Upper lobe of right lung (tissue), 1 donor: ENCODE measurements at regions not wholly inside any gene's neighbourhood (a gene's known extent, or its start where the extent isn't known, plus 50 kb on each side); places are given as distances from the start of the nearest gene placed in this dataset.
"Not testable (repeated sequence)": the region's sequence is repeated elsewhere in the genome, so short reads cannot be mapped to it uniquely, and the experiment has no call there.

Experiments
- ATAC-seq: fragments of 200-7000 bp; cut with Tn5 transposase; one replicate; pipeline ENCODE4 v1.9.1; 2020; ENCODE audit warnings: mild to moderate bottlenecking, moderate library complexity
- DNase-seq: peaks from one replicate; pipeline ENCODE4 v3.0.0-alpha.2; 2020
- H3K27ac ChIP-seq: fragments of 200-600 bp; one replicate; pipeline ENCODE4 v1.8.0; 2022
- H3K27me3 ChIP-seq: fragments of 200-600 bp; one replicate; pipeline ENCODE4 v1.8.0; 2022; ENCODE audit warnings: mild to moderate bottlenecking
- H3K36me3 ChIP-seq: fragments of 200-600 bp; one replicate; pipeline ENCODE4 v1.8.0; 2022
- H3K4me1 ChIP-seq: fragments of 200-600 bp; one replicate; pipeline ENCODE4 v1.8.0; 2022
- H3K4me3 ChIP-seq: fragments of 200-600 bp; one replicate; pipeline ENCODE4 v1.8.0; 2022; ENCODE audit warnings: mild to moderate bottlenecking
- H3K9me3 ChIP-seq: fragments of 200-600 bp; one replicate; pipeline ENCODE4 v1.8.0; 2022
- intact Hi-C: fragments of 100-400 bp; cut with DNase I; formaldehyde crosslinking; loops from one replicate; pipeline ENCODE4 v1.11.0; 2022
- TF ChIP-seq, protein P1 (sequence below): fragments of 200-600 bp; IDR thresholded peaks from one replicate; pipeline ENCODE4 v1.8.0; 2022; ENCODE audit warnings: antibody characterized with exemption
- donor health status: DM: no; HTN: yes; CAD: no; lungs with severe emphysema.

DNA sequence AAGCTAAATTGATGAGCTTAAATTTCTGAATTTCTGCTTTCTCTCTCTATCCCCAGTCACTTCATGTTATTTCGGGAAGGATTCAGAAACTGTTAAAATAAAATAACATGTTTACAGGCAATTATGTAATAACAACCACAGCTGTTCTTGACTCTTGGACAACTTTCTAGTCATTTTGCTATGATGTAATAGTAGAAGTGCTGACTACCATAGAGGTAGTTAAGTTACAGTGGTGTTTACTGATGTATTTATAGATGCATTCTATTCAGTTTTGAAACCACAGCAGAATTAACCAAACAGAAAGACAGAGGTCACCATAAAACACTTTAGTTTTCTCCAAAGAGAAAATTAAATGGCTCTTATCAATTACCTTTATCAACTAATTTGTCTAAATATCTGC, 1292.0 kb upstream of the CHAC2 start:
- Histone ChIP-seq H3K27ac (no peak overlapping the region), H3K27me3 (no peaks in the 10 kb centered on the region), H3K9me3 (no peaks in the 10 kb centered on the region), H3K4me1 (no peaks in the 10 kb centered on the region), H3K4me3 (no peak overlapping the region), H3K36me3 (no peaks in the 10 kb centered on the region)
- TF ChIP-seq, protein P1, sequence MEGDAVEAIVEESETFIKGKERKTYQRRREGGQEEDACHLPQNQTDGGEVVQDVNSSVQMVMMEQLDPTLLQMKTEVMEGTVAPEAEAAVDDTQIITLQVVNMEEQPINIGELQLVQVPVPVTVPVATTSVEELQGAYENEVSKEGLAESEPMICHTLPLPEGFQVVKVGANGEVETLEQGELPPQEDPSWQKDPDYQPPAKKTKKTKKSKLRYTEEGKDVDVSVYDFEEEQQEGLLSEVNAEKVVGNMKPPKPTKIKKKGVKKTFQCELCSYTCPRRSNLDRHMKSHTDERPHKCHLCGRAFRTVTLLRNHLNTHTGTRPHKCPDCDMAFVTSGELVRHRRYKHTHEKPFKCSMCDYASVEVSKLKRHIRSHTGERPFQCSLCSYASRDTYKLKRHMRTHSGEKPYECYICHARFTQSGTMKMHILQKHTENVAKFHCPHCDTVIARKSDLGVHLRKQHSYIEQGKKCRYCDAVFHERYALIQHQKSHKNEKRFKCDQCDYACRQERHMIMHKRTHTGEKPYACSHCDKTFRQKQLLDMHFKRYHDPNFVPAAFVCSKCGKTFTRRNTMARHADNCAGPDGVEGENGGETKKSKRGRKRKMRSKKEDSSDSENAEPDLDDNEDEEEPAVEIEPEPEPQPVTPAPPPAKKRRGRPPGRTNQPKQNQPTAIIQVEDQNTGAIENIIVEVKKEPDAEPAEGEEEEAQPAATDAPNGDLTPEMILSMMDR: no peak
- intact Hi-C loops: no loop called here
- DNase-seq (no peak), ATAC-seq (no peak)

DNA sequence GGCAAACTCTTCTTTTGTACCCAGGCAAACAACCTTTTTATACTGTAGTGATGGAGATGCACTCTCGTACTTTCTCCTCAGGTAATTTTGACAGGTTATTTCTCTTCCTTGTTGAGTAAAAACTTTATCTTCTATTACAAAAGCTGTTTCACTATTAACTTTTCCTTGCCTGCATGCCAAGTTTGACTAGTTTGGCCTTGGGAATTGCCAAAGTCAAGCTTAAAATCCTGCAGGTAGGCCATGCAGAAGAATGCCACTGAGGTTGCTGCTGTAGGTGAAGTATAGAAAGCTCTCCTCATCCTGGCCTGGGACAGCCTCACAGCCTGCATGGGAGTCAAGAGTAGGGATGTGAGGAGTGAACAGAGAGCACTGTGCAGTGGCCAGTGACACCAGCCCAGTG, 1293.5 kb upstream of the CHAC2 start:
- H3K36me3 ChIP-seq: no peaks in the 10 kb centered on the region
- H3K4me1 ChIP-seq: no peaks in the 10 kb centered on the region
- no peak overlapping the region for H3K4me3 ChIP-seq
- no peaks in the 10 kb centered on the region for H3K9me3 ChIP-seq
- no peak overlapping the region for H3K27ac ChIP-seq
- DNase-seq: no peak
- intact Hi-C loops: no loop called here
- no peak for ATAC-seq
- no peaks in the 10 kb centered on the region for H3K27me3 ChIP-seq
- TF ChIP-seq, protein P1: no peak

DNA sequence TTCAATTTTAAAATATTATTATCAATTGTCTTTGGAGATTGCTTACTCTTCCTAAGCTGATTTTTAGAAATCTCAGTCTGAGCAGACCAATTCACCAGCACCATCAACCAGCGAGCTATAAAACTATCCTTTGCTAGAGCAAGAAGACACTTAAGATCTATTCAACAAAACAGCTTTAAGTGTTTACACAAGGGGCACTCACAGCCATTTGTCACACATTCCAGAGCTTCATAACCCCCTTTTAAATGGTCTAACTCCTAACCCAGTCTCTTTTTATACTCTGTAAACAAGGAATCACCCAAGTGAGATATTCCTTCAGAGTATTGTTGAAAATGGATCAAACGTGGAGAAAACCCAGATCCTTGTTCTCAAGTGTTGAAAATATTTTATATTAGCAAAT, 1294.1 kb upstream of the CHAC2 start:
- H3K36me3 ChIP-seq: no peaks in the 10 kb centered on the region
- H3K4me3 ChIP-seq: no peak overlapping the region
- no peak for DNase-seq
- intact Hi-C loops: no loop called here
- H3K4me1 ChIP-seq: no peaks in the 10 kb centered on the region
- ATAC-seq: no peak
- H3K27me3 ChIP-seq: no peaks in the 10 kb centered on the region
- TF ChIP-seq, protein P1: no peak
- no peak overlapping the region for H3K27ac ChIP-seq
- no peaks in the 10 kb centered on the region for H3K9me3 ChIP-seq

DNA sequence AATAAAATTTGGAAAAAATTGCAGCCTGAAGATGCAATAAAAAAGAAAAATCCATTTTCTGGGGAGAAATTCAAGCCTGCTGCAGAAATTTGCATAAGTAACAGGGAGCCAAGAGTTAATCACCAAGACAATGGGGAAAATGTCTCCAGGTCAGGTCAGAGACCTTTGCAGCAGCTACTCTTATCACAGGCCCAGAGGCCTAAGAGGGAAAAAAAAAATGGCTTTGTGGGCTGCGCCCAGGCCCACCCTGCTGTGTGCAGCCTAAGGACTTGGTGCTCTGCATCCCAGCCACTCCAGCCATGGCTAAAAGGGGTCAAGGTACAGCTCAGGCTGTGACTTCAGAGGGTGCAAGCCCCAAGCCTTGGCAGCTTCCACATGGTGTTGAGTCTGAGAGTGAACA, 1297.1 kb upstream of the CHAC2 start:
- H3K4me1 ChIP-seq, H3K27ac ChIP-seq, H3K4me3 ChIP-seq, ATAC-seq, DNase-seq, H3K9me3 ChIP-seq, intact Hi-C loops, H3K27me3 ChIP-seq, H3K36me3 ChIP-seq: not testable (repeated sequence)

DNA sequence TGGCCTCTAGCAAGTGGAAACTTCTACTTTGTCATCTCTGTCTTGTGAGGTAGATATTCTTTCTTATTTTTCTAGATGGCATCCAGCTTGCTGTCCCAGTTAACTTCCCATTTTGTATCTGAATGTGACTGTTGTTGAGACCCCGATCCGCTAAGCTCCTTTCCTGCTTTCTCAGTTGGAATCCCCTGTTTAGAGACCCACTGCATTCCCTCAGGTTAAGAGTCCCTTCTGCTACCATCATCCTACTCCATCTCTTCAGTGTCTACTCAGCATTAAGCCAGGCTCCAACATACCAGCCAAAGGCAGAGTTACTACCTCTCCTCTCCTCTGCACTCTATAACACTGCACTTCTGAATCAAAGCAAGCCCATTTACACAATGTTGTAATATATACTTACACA, 1300.4 kb upstream of the CHAC2 start:
- ATAC-seq: no peak
- no peaks in the 10 kb centered on the region for H3K9me3 ChIP-seq
- no peak overlapping the region for H3K4me3 ChIP-seq
- H3K27ac ChIP-seq: no peak overlapping the region
- H3K4me1 ChIP-seq: no peaks in the 10 kb centered on the region
- TF ChIP-seq, protein P1: no peak
- intact Hi-C loops: no loop called here
- no peak for DNase-seq
- no peaks in the 10 kb centered on the region for H3K36me3 ChIP-seq
- H3K27me3 ChIP-seq: no peaks in the 10 kb centered on the region

DNA sequence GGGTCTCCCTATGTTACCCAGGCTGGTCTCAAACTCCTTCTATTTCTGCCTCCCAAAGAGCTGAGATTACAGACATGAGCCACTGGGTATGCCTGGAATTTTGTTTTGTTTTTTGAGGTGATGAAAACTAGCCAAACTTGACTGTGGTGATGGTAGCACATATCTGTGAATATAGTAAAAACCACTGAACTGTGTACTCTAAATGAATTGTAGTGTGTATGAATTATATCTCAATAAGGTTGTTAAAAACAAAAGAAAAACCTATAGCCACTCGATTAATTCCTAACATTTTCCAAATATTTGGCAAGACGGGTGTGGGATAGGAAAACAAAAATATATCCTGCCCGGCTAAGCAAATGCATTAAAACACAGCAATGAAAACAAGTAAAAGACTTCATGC, 1302.3 kb upstream of the CHAC2 start:
- Histone ChIP-seq H3K36me3 (no peaks in the 10 kb centered on the region), H3K4me3 (no peak overlapping the region), H3K27me3 (no peaks in the 10 kb centered on the region), H3K9me3 (no peaks in the 10 kb centered on the region), H3K27ac (no peak overlapping the region), H3K4me1 (no peaks in the 10 kb centered on the region)
- TF ChIP-seq, protein P1: no peak
- DNase-seq (no peak), ATAC-seq (no peak)
- intact Hi-C loops: no loop called here
